HCT116 (cell line): ENCODE measurements at regions not wholly inside any gene's neighbourhood (a gene's known extent, or its start where the extent isn't known, plus 50 kb on each side); places are given as distances from the start of the nearest gene placed in this dataset.

Source experiments
- ATAC-seq: fragments of 200-7000 bp; cut with Tn5 transposase; 2 replicates; pipeline ENCODE4 v1.9.1; 2020; ENCODE audit warnings: mild to moderate bottlenecking, moderate library complexity
- BruUV-seq: library from RNA; stranded (reverse); fragments of 400-500 nt; replicated peaks from 2 replicates; lab custom pipeline; 2021; lab: Mats Ljungman, UMichigan
- CTCF ChIA-PET: fragments of 300-600 bp; sonication (Branson Sonifier 250); formaldehyde crosslinking; loops from one replicate; lab custom pipeline; 2021; ENCODE audit warnings: antibody characterized with exemption; lab: Charles Lee
- POLR2A ChIA-PET: fragments of 300-600, 350-600 bp; sonication (Branson Sonifier 250); formaldehyde crosslinking; loops from one replicate; lab custom pipeline; 2021; ENCODE audit warnings: antibody characterized with exemption; lab: Charles Lee
- RAD21 ChIA-PET, 2 experiments: fragments of 300-600 bp; sonication (Branson Sonifier 250); formaldehyde crosslinking; loops; one replicate each; lab custom pipeline; 2023; ENCODE audit warnings: low total read pairs in 2 of 2; ENCODE audit not compliant: uncharacterized antibody in 2 of 2, unreplicated experiment in 2 of 2, low non-redundant PET in 1 of 2; lab: Charles Lee
- DNase-seq: peaks from one replicate; pipeline ENCODE4 v3.0.0-alpha.2; 2010; ENCODE audit warnings: low read depth, low spot score
- H2AFZ ChIP-seq: fragments of 200-600 bp; shearing (Covaris generic), sonication (generic); 2 replicates; pipeline ENCODE4 v1.6.1; 2017; ENCODE audit warnings: low read depth, mixed run types, mixed read lengths, antibody characterized with exemption, low read length; ENCODE audit not compliant: poor library complexity, severe bottlenecking
- H3K27ac ChIP-seq: 2 replicates; pipeline ENCODE4 v1.5.1; 2012; ENCODE audit warnings: low read depth, low read length
- H3K27me3 ChIP-seq: fragments of 200-600 bp; sonication (generic); 2 replicates; pipeline ENCODE4 v1.6.1; 2016; ENCODE audit warnings: mixed run types, low read length, mixed read lengths; ENCODE audit not compliant: insufficient read depth
- H3K36me3 ChIP-seq, 2 experiments: fragments of 200-500 bp in 1 of 2; fragments of 200-600 bp in 1 of 2; sonication (Bioruptor generic) in 1 of 2; sonication (generic) in 1 of 2; 2 replicates each; pipeline versions ENCODE4 v1.5.1 to v1.6.1; 2014 to 2016; ENCODE audit warnings: low read length in 2 of 2, inconsistent platforms in 1 of 2, mixed read lengths in 1 of 2, mixed run types in 1 of 2; ENCODE audit not compliant: insufficient read depth in 2 of 2, control insufficient read depth in 1 of 2
- H3K4me1 ChIP-seq, 2 experiments: fragments of 200-600 bp in 1 of 2; sonication (generic) in 1 of 2; 2 replicates each; pipeline versions ENCODE4 v1.5.1 to v1.6.1; 2012 to 2017; ENCODE audit warnings: low read length in 2 of 2, inconsistent platforms in 1 of 2, mild to moderate bottlenecking in 1 of 2, mixed read lengths in 1 of 2, mixed run types in 1 of 2, moderate library complexity in 1 of 2; ENCODE audit not compliant: insufficient read depth in 2 of 2, control insufficient read depth in 1 of 2
- H3K4me2 ChIP-seq: fragments of 200-600 bp; sonication (generic); 2 replicates; pipeline ENCODE4 v1.6.1; 2017; ENCODE audit warnings: mixed run types, low read length, mixed read lengths
- H3K4me3 ChIP-seq, 2 experiments: fragments of 200-600 bp in 1 of 2; sonication (generic) in 1 of 2; replicated peaks in 1 of 2; 2 replicates each; pipeline ENCODE4 v1.5.1; 2011 to 2016; ENCODE audit warnings: low read length in 2 of 2, control low read depth in 1 of 2, low read depth in 1 of 2, mild to moderate bottlenecking in 1 of 2, mixed read lengths in 1 of 2, mixed run types in 1 of 2
- H3K79me2 ChIP-seq: fragments of 200-600 bp; sonication (generic); 2 replicates; pipeline ENCODE4 v1.6.1; 2017; ENCODE audit warnings: mild to moderate bottlenecking, mixed run types, low read length, moderate library complexity, mixed read lengths; ENCODE audit not compliant: insufficient read depth
- H3K9ac ChIP-seq: fragments of 200-600 bp; sonication (generic); 2 replicates; pipeline ENCODE4 v1.6.1; 2016; ENCODE audit warnings: low read length, mixed read lengths
- H3K9me2 ChIP-seq: fragments of 200-600 bp; sonication (generic), shearing (Covaris generic); 2 replicates; pipeline ENCODE4 v1.6.1; 2017; ENCODE audit warnings: mixed run types, mild to moderate bottlenecking, moderate library complexity; ENCODE audit not compliant: insufficient read depth
- H3K9me3 ChIP-seq, 2 experiments: fragments of 200-500 bp in 1 of 2; fragments of 200-600 bp in 1 of 2; sonication (Bioruptor generic) in 1 of 2; sonication (generic) in 1 of 2; 2 replicates each; pipeline ENCODE4 v1.6.1; 2014 to 2017; ENCODE audit warnings: low read length in 2 of 2, mixed read lengths in 2 of 2, inconsistent platforms in 1 of 2, low read depth in 1 of 2, mild to moderate bottlenecking in 1 of 2, mixed run types in 1 of 2, moderate library complexity in 1 of 2; ENCODE audit not compliant: control insufficient read depth in 1 of 2, insufficient read depth in 1 of 2
- H4K20me1 ChIP-seq: fragments of 200-600 bp; sonication (generic), shearing (Covaris generic); 2 replicates; pipeline ENCODE4 v1.6.1; 2017; ENCODE audit warnings: mixed run types, mild to moderate bottlenecking, moderate library complexity; ENCODE audit not compliant: insufficient read depth
- ATF3 ChIP-seq: IDR thresholded peaks from 2 replicates; pipeline ENCODE4 v1.6.1; 2012
- CEBPB ChIP-seq: IDR thresholded peaks from 2 replicates; pipeline ENCODE4 v1.6.1; 2012; ENCODE audit warnings: low read depth
- ELF1 ChIP-seq: IDR thresholded peaks from 2 replicates; pipeline ENCODE4 v1.6.1; 2012; ENCODE audit warnings: low read depth, borderline replicate concordance
- FOSL1 ChIP-seq: IDR thresholded peaks from 2 replicates; pipeline ENCODE4 v1.6.1; 2012; ENCODE audit warnings: low read depth
- RAD21 ChIP-seq: IDR thresholded peaks from 2 replicates; pipeline ENCODE4 v1.6.1; 2012; ENCODE audit warnings: low read depth, mild to moderate bottlenecking
- SP1 ChIP-seq: IDR thresholded peaks from 2 replicates; pipeline ENCODE4 v1.6.1; 2012; ENCODE audit warnings: low read depth
- intact Hi-C: fragments of 100-400 bp; cut with micrococcal nuclease; formaldehyde crosslinking; loops from 2 replicates; pipeline ENCODE4 v1.10.0; 2022
- TF ChIP-seq, protein P1 (sequence below): IDR thresholded peaks from 2 replicates; pipeline ENCODE4 v1.6.1; 2011; ENCODE audit warnings: mild to moderate bottlenecking, low read length, moderate library complexity; ENCODE audit not compliant: insufficient replicate concordance; ENCODE audit errors: extremely low read depth
- TF ChIP-seq, protein P2 (sequence below): IDR thresholded peaks from 2 replicates; pipeline ENCODE4 v1.6.1; 2012; ENCODE audit warnings: low read depth

GRCh38 chr4:129645461-129645860 is 549.5 kb downstream of the C4orf33 start:
- Histone ChIP-seq H3K27ac (no peak overlapping the region), H3K79me2 (no peaks in the 10 kb centered on the region), H3K9me2 (no peaks in the 10 kb centered on the region), H3K9me3 (no peaks in the 10 kb centered on the region), H3K4me1 (no peaks in the 10 kb centered on the region), H2AFZ (no peak overlapping the region), H3K27me3 (no peaks in the 10 kb centered on the region), H3K9ac (no peak overlapping the region), H3K4me2 (no peak overlapping the region), H4K20me1 (no peaks in the 10 kb centered on the region), H3K36me3 (no peaks in the 10 kb centered on the region), H3K4me3 (no peak overlapping the region)
- ChIA-PET POLR2A (no interaction called here), CTCF (no interaction called here), RAD21 (no interaction called here)
- intact Hi-C loops: no loop called here
- DNase-seq (no peak), ATAC-seq (no peak)
- BruUV-seq: no TSS peak
- TF ChIP-seq, protein P1, sequence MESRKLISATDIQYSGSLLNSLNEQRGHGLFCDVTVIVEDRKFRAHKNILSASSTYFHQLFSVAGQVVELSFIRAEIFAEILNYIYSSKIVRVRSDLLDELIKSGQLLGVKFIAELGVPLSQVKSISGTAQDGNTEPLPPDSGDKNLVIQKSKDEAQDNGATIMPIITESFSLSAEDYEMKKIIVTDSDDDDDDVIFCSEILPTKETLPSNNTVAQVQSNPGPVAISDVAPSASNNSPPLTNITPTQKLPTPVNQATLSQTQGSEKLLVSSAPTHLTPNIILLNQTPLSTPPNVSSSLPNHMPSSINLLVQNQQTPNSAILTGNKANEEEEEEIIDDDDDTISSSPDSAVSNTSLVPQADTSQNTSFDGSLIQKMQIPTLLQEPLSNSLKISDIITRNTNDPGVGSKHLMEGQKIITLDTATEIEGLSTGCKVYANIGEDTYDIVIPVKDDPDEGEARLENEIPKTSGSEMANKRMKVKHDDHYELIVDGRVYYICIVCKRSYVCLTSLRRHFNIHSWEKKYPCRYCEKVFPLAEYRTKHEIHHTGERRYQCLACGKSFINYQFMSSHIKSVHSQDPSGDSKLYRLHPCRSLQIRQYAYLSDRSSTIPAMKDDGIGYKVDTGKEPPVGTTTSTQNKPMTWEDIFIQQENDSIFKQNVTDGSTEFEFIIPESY: no peak
- TF ChIP-seq RAD21: no peak
- no peak for TF ChIP-seq ELF1
- TF ChIP-seq, protein P2, sequence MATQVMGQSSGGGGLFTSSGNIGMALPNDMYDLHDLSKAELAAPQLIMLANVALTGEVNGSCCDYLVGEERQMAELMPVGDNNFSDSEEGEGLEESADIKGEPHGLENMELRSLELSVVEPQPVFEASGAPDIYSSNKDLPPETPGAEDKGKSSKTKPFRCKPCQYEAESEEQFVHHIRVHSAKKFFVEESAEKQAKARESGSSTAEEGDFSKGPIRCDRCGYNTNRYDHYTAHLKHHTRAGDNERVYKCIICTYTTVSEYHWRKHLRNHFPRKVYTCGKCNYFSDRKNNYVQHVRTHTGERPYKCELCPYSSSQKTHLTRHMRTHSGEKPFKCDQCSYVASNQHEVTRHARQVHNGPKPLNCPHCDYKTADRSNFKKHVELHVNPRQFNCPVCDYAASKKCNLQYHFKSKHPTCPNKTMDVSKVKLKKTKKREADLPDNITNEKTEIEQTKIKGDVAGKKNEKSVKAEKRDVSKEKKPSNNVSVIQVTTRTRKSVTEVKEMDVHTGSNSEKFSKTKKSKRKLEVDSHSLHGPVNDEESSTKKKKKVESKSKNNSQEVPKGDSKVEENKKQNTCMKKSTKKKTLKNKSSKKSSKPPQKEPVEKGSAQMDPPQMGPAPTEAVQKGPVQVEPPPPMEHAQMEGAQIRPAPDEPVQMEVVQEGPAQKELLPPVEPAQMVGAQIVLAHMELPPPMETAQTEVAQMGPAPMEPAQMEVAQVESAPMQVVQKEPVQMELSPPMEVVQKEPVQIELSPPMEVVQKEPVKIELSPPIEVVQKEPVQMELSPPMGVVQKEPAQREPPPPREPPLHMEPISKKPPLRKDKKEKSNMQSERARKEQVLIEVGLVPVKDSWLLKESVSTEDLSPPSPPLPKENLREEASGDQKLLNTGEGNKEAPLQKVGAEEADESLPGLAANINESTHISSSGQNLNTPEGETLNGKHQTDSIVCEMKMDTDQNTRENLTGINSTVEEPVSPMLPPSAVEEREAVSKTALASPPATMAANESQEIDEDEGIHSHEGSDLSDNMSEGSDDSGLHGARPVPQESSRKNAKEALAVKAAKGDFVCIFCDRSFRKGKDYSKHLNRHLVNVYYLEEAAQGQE: no peak
- no peak for TF ChIP-seq ATF3
- TF ChIP-seq CEBPB: no peak
- no peak for TF ChIP-seq FOSL1
- no peak for TF ChIP-seq SP1
